SK-N-SH (cell line): ENCODE measurements at regions not wholly inside any gene's neighbourhood (a gene's known extent, or its start where the extent isn't known, plus 50 kb on each side); places are given as distances from the start of the nearest gene placed in this dataset.
A peak's percentile ranks its signal among the peaks of the same experiment; 100 is the strongest.

Experiments
- POLR2AphosphoS5 ChIP-seq: IDR thresholded peaks from 2 replicates; pipeline ENCODE4 v1.6.1; 2012; ENCODE audit warnings: low read depth, low read length
- TF ChIP-seq, protein P1 (sequence below): fragments of 200-600 bp; sonication (generic); IDR thresholded peaks from 2 replicates; pipeline ENCODE4 v1.6.1; 2017; ENCODE audit warnings: antibody characterized with exemption, mild to moderate bottlenecking, moderate library complexity

DNA sequence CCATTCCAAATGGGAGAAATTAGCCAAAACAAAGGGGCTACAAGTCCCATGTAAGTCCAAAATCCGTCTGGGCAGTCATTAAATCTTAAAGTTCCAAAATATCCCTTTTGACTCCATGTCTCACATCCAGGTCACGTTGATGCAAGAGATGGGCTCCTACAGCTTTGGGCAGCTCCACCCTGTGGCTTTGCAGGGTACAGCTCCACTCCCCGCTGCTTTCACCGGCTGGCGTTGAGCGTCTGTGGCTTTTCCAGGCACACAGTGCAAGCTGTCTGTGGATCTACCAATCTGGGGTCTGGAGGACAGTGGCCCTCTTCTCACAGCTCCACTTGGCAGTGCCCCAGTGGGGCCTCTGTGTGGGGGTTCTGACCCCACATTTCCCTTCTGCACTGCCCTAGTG is 130.2 kb downstream of the TPR start:
- TF ChIP-seq, protein P1, sequence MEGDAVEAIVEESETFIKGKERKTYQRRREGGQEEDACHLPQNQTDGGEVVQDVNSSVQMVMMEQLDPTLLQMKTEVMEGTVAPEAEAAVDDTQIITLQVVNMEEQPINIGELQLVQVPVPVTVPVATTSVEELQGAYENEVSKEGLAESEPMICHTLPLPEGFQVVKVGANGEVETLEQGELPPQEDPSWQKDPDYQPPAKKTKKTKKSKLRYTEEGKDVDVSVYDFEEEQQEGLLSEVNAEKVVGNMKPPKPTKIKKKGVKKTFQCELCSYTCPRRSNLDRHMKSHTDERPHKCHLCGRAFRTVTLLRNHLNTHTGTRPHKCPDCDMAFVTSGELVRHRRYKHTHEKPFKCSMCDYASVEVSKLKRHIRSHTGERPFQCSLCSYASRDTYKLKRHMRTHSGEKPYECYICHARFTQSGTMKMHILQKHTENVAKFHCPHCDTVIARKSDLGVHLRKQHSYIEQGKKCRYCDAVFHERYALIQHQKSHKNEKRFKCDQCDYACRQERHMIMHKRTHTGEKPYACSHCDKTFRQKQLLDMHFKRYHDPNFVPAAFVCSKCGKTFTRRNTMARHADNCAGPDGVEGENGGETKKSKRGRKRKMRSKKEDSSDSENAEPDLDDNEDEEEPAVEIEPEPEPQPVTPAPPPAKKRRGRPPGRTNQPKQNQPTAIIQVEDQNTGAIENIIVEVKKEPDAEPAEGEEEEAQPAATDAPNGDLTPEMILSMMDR, result peak; percentile 40
- no peak for TF ChIP-seq POLR2AphosphoS5
